CD14-positive monocyte (primary cell): ENCODE measurements at regions not wholly inside any gene's neighbourhood (a gene's known extent, or its start where the extent isn't known, plus 50 kb on each side); places are given as distances from the start of the nearest gene placed in this dataset.

Source experiments
- DNase-seq, 3 donors: peaks; one replicate each; pipeline ENCODE4 v3.0.0-alpha.2; 2011 to 2022
- H2AFZ ChIP-seq: 2 replicates; pipeline ENCODE4 v1.6.0; 2012; ENCODE audit warnings: mild to moderate bottlenecking, low read depth, low read length, inconsistent platforms; ENCODE audit not compliant: insufficient read depth, poor library complexity, severe bottlenecking
- H3K27ac ChIP-seq, 2 donors: 1 replicate in 1 of 2; 2 replicates in 1 of 2; pipeline ENCODE4 v1.5.1; 2012 to 2013; ENCODE audit warnings: low read length in 2 of 2, control low read depth in 1 of 2, inconsistent platforms in 1 of 2, low read depth in 1 of 2, mild to moderate bottlenecking in 1 of 2
- H3K27me3 ChIP-seq, 2 donors: one replicate each; pipeline versions ENCODE4 v1.6.0 to v1.6.1; 2011 to 2013; ENCODE audit warnings: low read length in 2 of 2; ENCODE audit not compliant: control insufficient read depth in 2 of 2, insufficient read depth in 2 of 2
- H3K36me3 ChIP-seq, 2 donors: replicated peaks in 1 of 2; 1 replicate in 1 of 2; 2 replicates in 1 of 2; pipeline versions ENCODE4 v1.5.1 to v1.6.1; 2012 to 2013; ENCODE audit warnings: low read length in 2 of 2, control low read depth in 1 of 2, inconsistent platforms in 1 of 2, mild to moderate bottlenecking in 1 of 2; ENCODE audit not compliant: insufficient read depth in 2 of 2, control insufficient read depth in 1 of 2
- H3K4me1 ChIP-seq, 2 donors: 1 replicate in 1 of 2; 2 replicates in 1 of 2; pipeline versions ENCODE4 v1.5.1 to v1.6.1; 2012 to 2013; ENCODE audit warnings: low read length in 2 of 2, control low read depth in 1 of 2, inconsistent platforms in 1 of 2, mild to moderate bottlenecking in 1 of 2, moderate library complexity in 1 of 2; ENCODE audit not compliant: insufficient read depth in 2 of 2, control insufficient read depth in 1 of 2
- H3K4me2 ChIP-seq: replicated peaks from 2 replicates; pipeline ENCODE3; 2012; ENCODE audit warnings: low read length, moderate library complexity, mild to moderate bottlenecking; ENCODE audit not compliant: poor library complexity, severe bottlenecking; ENCODE audit errors: extremely low read depth
- H3K4me3 ChIP-seq, 3 experiments: fragments of 200-600 bp in 1 of 3; sonication (generic) in 1 of 3; replicated peaks in 1 of 3; 1 replicate in 2 of 3; 2 replicates in 1 of 3; pipeline ENCODE4 v1.5.1; 2011 to 2013; ENCODE audit warnings: low read length in 3 of 3, mild to moderate bottlenecking in 3 of 3, control low read depth in 2 of 3, low read depth in 2 of 3, inconsistent platforms in 1 of 3, moderate library complexity in 1 of 3
- H3K79me2 ChIP-seq: 2 replicates; pipeline ENCODE4 v1.6.0; 2012; ENCODE audit warnings: mild to moderate bottlenecking, control low read depth, inconsistent platforms, low read length, moderate library complexity; ENCODE audit not compliant: insufficient read depth
- H3K9ac ChIP-seq: 2 replicates; pipeline ENCODE4 v1.6.0; 2017; ENCODE audit warnings: low read length, mild to moderate bottlenecking; ENCODE audit not compliant: insufficient read depth, poor library complexity, severe bottlenecking
- H3K9me3 ChIP-seq, 2 donors: replicated peaks in 1 of 2; 1 replicate in 1 of 2; 2 replicates in 1 of 2; pipeline versions ENCODE4 v1.5.1 to v1.6.1; 2012 to 2013; ENCODE audit warnings: low read length in 2 of 2, control low read depth in 1 of 2; ENCODE audit not compliant: control insufficient read depth in 1 of 2, insufficient read depth in 1 of 2
- H4K20me1 ChIP-seq: 2 replicates; pipeline ENCODE4 v1.6.0; 2012; ENCODE audit warnings: mild to moderate bottlenecking, low read length, control low read depth, moderate library complexity; ENCODE audit not compliant: insufficient read depth
- H3K27ac Mint-ChIP-seq, 7 donors: one replicate each; pipeline ENCODE4 v1.8.0; 2020; ENCODE audit warnings: mild to moderate bottlenecking in 7 of 7, mixed read lengths in 7 of 7, moderate library complexity in 6 of 7, inconsistent platforms in 2 of 7
- H3K27me3 Mint-ChIP-seq, 3 donors: one replicate each; pipeline ENCODE4 v1.8.0; 2021 to 2022; ENCODE audit warnings: low read depth in 3 of 3, mild to moderate bottlenecking in 3 of 3, mixed read lengths in 3 of 3, moderate library complexity in 3 of 3, inconsistent platforms in 1 of 3
- H3K36me3 Mint-ChIP-seq, 2 donors: one replicate each; pipeline ENCODE4 v1.8.0; 2020; ENCODE audit warnings: mixed read lengths in 2 of 2, inconsistent platforms in 1 of 2, mild to moderate bottlenecking in 1 of 2
- H3K4me1 Mint-ChIP-seq: one replicate; pipeline ENCODE4 v1.8.0; 2020; ENCODE audit warnings: mild to moderate bottlenecking, mixed read lengths
- H3K4me3 Mint-ChIP-seq, 2 donors: one replicate each; pipeline ENCODE4 v1.8.0; 2020; ENCODE audit warnings: mild to moderate bottlenecking in 2 of 2, mixed read lengths in 2 of 2, moderate library complexity in 1 of 2
- H3K9me3 Mint-ChIP-seq, 7 donors: one replicate each; pipeline ENCODE4 v1.8.0; 2020 to 2022; ENCODE audit warnings: mixed read lengths in 7 of 7, mild to moderate bottlenecking in 6 of 7, moderate library complexity in 6 of 7, inconsistent platforms in 2 of 7
- WGBS: methylation state at CpG from one replicate; pipeline ENCODE4 v1.1.5; 2013; ENCODE audit warnings: missing lambda C conversion rate; ENCODE audit not compliant: insufficient coverage; 5-methylcytosine and 5-hydroxymethylcytosine counted together
- intact Hi-C, 2 donors: fragments of 100-400 bp; cut with micrococcal nuclease; formaldehyde crosslinking; loops; one replicate each; pipeline versions ENCODE4 v1.15.0 to v1.15.1; 2023
- TF ChIP-seq, protein P1 (sequence below): fragments of 200-600 bp; IDR thresholded peaks from one replicate; pipeline ENCODE4 v1.8.0; 2022; ENCODE audit warnings: antibody characterized with exemption, mild to moderate bottlenecking

DNA sequence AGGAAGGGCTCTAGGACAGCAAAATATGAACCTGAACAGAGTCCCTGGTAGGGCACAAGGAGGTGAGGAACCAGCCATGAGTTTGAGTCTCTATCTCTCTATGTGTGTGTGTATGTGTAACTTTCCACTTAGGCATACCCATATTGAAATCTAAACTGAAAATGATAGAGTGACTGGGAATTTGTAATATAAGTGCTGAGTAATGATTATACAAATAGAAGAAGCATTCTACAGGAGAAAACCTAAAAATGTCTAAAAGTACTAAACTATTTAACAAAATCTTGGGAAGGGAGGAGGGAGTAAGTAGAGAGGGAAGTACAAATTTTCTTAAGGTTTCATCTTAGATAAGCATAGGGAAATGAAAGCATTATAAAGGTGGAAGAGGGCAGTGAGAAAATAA, 97.1 kb upstream of the ZC3H12C start:
- Mint-ChIP-seq H3K4me1 (peaks cover 8% of the 10 kb centered on the region), H3K4me3 (no peak overlapping the region)
- intact Hi-C loops, result no loop called here

DNA sequence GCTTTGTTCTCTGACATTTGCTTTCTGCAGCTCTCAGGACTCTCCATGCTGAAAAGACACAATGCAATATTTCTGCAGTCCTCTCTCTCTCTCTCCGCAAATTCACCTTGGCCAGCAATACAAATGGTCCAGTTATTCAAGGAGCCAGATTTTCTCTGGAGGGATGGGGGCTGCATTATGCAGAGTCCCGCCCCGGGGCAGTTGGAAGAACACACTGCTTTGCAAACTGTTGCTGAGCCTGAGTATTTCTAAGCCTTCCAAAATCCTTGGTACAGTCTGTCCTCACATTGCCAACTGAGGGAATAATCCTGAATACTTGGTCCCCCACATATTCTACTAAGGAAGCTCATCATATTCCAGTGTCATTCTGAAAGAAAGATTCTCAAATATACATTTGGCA, 94.3 kb upstream of the ZC3H12C start:
- H3K9me3 Mint-ChIP-seq, result no peaks in the 10 kb centered on the region
- H3K9ac ChIP-seq, result no peak overlapping the region

More for the DNA sequence above, 97.1 kb upstream of the ZC3H12C start:
- DNase-seq, result no peak
- H3K9me3 Mint-ChIP-seq, result no peaks in the 10 kb centered on the region
- no peaks in the 10 kb centered on the region for H3K36me3 Mint-ChIP-seq
- Histone ChIP-seq H3K9me3 (no peaks in the 10 kb centered on the region), H3K4me1 (peaks cover 2 to 6% of the 10 kb centered on the region in 2 donors), H3K27me3 (no peaks in the 10 kb centered on the region), H3K4me2 (no peak overlapping the region), H3K9ac (no peak overlapping the region), H4K20me1 (no peaks in the 10 kb centered on the region), H3K36me3 (no peaks in the 10 kb centered on the region), H2AFZ (no peak overlapping the region), H3K79me2 (no peaks in the 10 kb centered on the region), H3K27ac (no peak overlapping the region), H3K4me3 (no peak overlapping the region)
- TF ChIP-seq, protein P1, sequence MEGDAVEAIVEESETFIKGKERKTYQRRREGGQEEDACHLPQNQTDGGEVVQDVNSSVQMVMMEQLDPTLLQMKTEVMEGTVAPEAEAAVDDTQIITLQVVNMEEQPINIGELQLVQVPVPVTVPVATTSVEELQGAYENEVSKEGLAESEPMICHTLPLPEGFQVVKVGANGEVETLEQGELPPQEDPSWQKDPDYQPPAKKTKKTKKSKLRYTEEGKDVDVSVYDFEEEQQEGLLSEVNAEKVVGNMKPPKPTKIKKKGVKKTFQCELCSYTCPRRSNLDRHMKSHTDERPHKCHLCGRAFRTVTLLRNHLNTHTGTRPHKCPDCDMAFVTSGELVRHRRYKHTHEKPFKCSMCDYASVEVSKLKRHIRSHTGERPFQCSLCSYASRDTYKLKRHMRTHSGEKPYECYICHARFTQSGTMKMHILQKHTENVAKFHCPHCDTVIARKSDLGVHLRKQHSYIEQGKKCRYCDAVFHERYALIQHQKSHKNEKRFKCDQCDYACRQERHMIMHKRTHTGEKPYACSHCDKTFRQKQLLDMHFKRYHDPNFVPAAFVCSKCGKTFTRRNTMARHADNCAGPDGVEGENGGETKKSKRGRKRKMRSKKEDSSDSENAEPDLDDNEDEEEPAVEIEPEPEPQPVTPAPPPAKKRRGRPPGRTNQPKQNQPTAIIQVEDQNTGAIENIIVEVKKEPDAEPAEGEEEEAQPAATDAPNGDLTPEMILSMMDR, result no peak
- H3K27ac Mint-ChIP-seq, result no peak overlapping the region
- no peaks in the 10 kb centered on the region for H3K27me3 Mint-ChIP-seq

More for the DNA sequence above, 94.3 kb upstream of the ZC3H12C start:
- no peak overlapping the region for H3K4me3 Mint-ChIP-seq
- H3K36me3 Mint-ChIP-seq, result no peaks in the 10 kb centered on the region
- Histone ChIP-seq H3K4me2 (no peak overlapping the region), H3K4me3 (no peak overlapping the region), H3K4me1 (peaks cover 2 to 6% of the 10 kb centered on the region in 2 donors), H4K20me1 (no peaks in the 10 kb centered on the region), H3K36me3 (no peaks in the 10 kb centered on the region), H3K79me2 (no peaks in the 10 kb centered on the region), H3K9me3 (no peaks in the 10 kb centered on the region), H2AFZ (no peak overlapping the region), H3K27me3 (no peaks in the 10 kb centered on the region), H3K27ac (no peak overlapping the region)
- DNase-seq, result no peak
- no CpG with 5 or more reads among the region's 3 CpGs for WGBS
- TF ChIP-seq, protein P1, result no peak
- H3K27me3 Mint-ChIP-seq, result peaks cover 0 to 3% (median 2%) of the 10 kb centered on the region in 3 donors
- intact Hi-C loops, result no loop called here
- no peak overlapping the region for H3K27ac Mint-ChIP-seq
- H3K4me1 Mint-ChIP-seq, result peaks cover 10% of the 10 kb centered on the region
